T-helper 2 cell treated with Interferon-gamma antibody and Interleukin-4, amounts not matched to agents 5 μg/mL and 100 μg/mL, for 36 hours (primary cell): ENCODE measurements at regions not wholly inside any gene's neighbourhood (a gene's known extent, or its start where the extent isn't known, plus 50 kb on each side); places are given as distances from the start of the nearest gene placed in this dataset.
"Not testable (repeated sequence)": the region's sequence is repeated elsewhere in the genome, so short reads cannot be mapped to it uniquely, and the experiment has no call there.

ENCODE experiments used
- DNase-seq: peaks from one replicate; pipeline ENCODE4 v3.0.0; 2021; ENCODE audit warnings: low spot score
- H3K27ac Mint-ChIP-seq: one replicate; pipeline ENCODE4 v1.8.0; 2021; ENCODE audit warnings: mild to moderate bottlenecking, mixed read lengths
- H3K27me3 Mint-ChIP-seq: one replicate; pipeline ENCODE4 v1.8.0; 2021; ENCODE audit warnings: low read depth, mixed read lengths
- H3K36me3 Mint-ChIP-seq: one replicate; pipeline ENCODE4 v1.8.0; 2021; ENCODE audit warnings: low read depth, mixed read lengths
- H3K4me1 Mint-ChIP-seq: one replicate; pipeline ENCODE4 v1.8.0; 2021; ENCODE audit warnings: low read depth, mixed read lengths
- H3K4me3 Mint-ChIP-seq: one replicate; pipeline ENCODE4 v1.8.0; 2022; ENCODE audit warnings: mild to moderate bottlenecking, moderate library complexity, mixed read lengths
- H3K9me3 Mint-ChIP-seq: one replicate; pipeline ENCODE4 v1.8.0; 2021; ENCODE audit warnings: mixed read lengths

- Mint-ChIP-seq H3K27ac (no peak overlapping the region), H3K36me3 (no peaks in the 10 kb centered on the region), H3K4me3 (no peak overlapping the region), H3K4me1 (no peaks in the 10 kb centered on the region), H3K9me3 (peaks cover 40% of the 10 kb centered on the region), H3K27me3 (no peaks in the 10 kb centered on the region)
- no peak for DNase-seq
These were observed 89.4 kb downstream of the ZNF675 start for GRCh38 chr19:23597661-23598060.

GRCh38 chr19:23596872-23597271, 90.1 kb downstream of the ZNF675 start:
- no peaks in the 10 kb centered on the region for H3K27me3 Mint-ChIP-seq
- no peak overlapping the region for H3K4me3 Mint-ChIP-seq
- H3K36me3 Mint-ChIP-seq, result no peaks in the 10 kb centered on the region
- no peak overlapping the region for H3K27ac Mint-ChIP-seq
- H3K9me3 Mint-ChIP-seq, result peaks cover 48% of the 10 kb centered on the region
- no peak for DNase-seq
- no peaks in the 10 kb centered on the region for H3K4me1 Mint-ChIP-seq

- DNase-seq, H3K36me3 Mint-ChIP-seq, H3K27ac Mint-ChIP-seq, H3K4me1 Mint-ChIP-seq, H3K4me3 Mint-ChIP-seq, H3K27me3 Mint-ChIP-seq: not testable (repeated sequence)
- peaks cover 60% of the 10 kb centered on the region for H3K9me3 Mint-ChIP-seq
These were observed 92.7 kb downstream of the ZNF675 start for GRCh38 chr19:23594311-23594710.

- no peak overlapping the region for H3K27ac Mint-ChIP-seq
- H3K9me3 Mint-ChIP-seq, result peaks cover 54% of the 10 kb centered on the region
- DNase-seq, result no peak
- no peaks in the 10 kb centered on the region for H3K27me3 Mint-ChIP-seq
- no peaks in the 10 kb centered on the region for H3K4me1 Mint-ChIP-seq
- H3K4me3 Mint-ChIP-seq, result no peak overlapping the region
- peaks cover 1% of the 10 kb centered on the region for H3K36me3 Mint-ChIP-seq
These were observed 99.5 kb downstream of the ZNF675 start for GRCh38 chr19:23587546-23587945.

- H3K4me3 Mint-ChIP-seq, result no peak overlapping the region
- no peak overlapping the region for H3K27ac Mint-ChIP-seq
- no peaks in the 10 kb centered on the region for H3K27me3 Mint-ChIP-seq
- no peaks in the 10 kb centered on the region for H3K4me1 Mint-ChIP-seq
- H3K36me3 Mint-ChIP-seq, result no peaks in the 10 kb centered on the region
- no peak for DNase-seq
- peaks cover 61% of the 10 kb centered on the region for H3K9me3 Mint-ChIP-seq
These were observed 109.5 kb downstream of the ZNF675 start for GRCh38 chr19:23577501-23577900.

GRCh38 chr19:23571175-23571574, 115.8 kb downstream of the ZNF675 start:
- Mint-ChIP-seq H3K4me3 (no peak overlapping the region), H3K27ac (no peak overlapping the region), H3K36me3 (peaks cover 3% of the 10 kb centered on the region), H3K4me1 (no peaks in the 10 kb centered on the region), H3K27me3 (no peaks in the 10 kb centered on the region), H3K9me3 (peaks cover 60% of the 10 kb centered on the region)
- DNase-seq, result no peak

- H3K36me3 Mint-ChIP-seq, H3K27ac Mint-ChIP-seq, DNase-seq, H3K4me3 Mint-ChIP-seq, H3K4me1 Mint-ChIP-seq, H3K27me3 Mint-ChIP-seq: not testable (repeated sequence)
- H3K9me3 Mint-ChIP-seq, result peaks cover 63% of the 10 kb centered on the region
These were observed 118.9 kb downstream of the ZNF675 start for GRCh38 chr19:23568116-23568515.

- Mint-ChIP-seq H3K9me3 (peaks cover 60% of the 10 kb centered on the region), H3K27ac (no peak overlapping the region), H3K4me3 (no peak overlapping the region), H3K4me1 (no peaks in the 10 kb centered on the region), H3K36me3 (peaks cover 5% of the 10 kb centered on the region), H3K27me3 (no peaks in the 10 kb centered on the region)
- no peak for DNase-seq
These were observed 121.8 kb downstream of the ZNF675 start for GRCh38 chr19:23565256-23565655.

GRCh38 chr19:23563326-23563725, 123.7 kb downstream of the ZNF675 start:
- DNase-seq, result no peak
- Mint-ChIP-seq H3K27ac (no peak overlapping the region), H3K36me3 (peaks cover 2% of the 10 kb centered on the region), H3K9me3 (peaks cover 70% of the 10 kb centered on the region), H3K4me3 (no peak overlapping the region), H3K4me1 (no peaks in the 10 kb centered on the region), H3K27me3 (no peaks in the 10 kb centered on the region)

GRCh38 chr19:23561341-23561740, 125.7 kb downstream of the ZNF675 start:
- Mint-ChIP-seq H3K27me3 (no peaks in the 10 kb centered on the region), H3K4me1 (no peaks in the 10 kb centered on the region), H3K4me3 (no peak overlapping the region), H3K36me3 (peaks cover 2% of the 10 kb centered on the region), H3K27ac (no peak overlapping the region), H3K9me3 (peaks cover 71% of the 10 kb centered on the region)
- DNase-seq, result no peak

- H3K4me3 Mint-ChIP-seq, result no peak overlapping the region
- DNase-seq, result no peak
- no peaks in the 10 kb centered on the region for H3K4me1 Mint-ChIP-seq
- H3K27ac Mint-ChIP-seq, result no peak overlapping the region
- no peaks in the 10 kb centered on the region for H3K27me3 Mint-ChIP-seq
- H3K9me3 Mint-ChIP-seq, result peaks cover 70% of the 10 kb centered on the region
- H3K36me3 Mint-ChIP-seq, result peaks cover 2% of the 10 kb centered on the region
These were observed 127.0 kb downstream of the ZNF675 start for GRCh38 chr19:23560051-23560450.

GRCh38 chr19:23558541-23558940, 128.5 kb downstream of the ZNF675 start:
- H3K9me3 Mint-ChIP-seq, result peaks cover 55% of the 10 kb centered on the region
- no peak overlapping the region for H3K4me3 Mint-ChIP-seq
- no peaks in the 10 kb centered on the region for H3K27me3 Mint-ChIP-seq
- no peak for DNase-seq
- H3K4me1 Mint-ChIP-seq, result no peaks in the 10 kb centered on the region
- no peaks in the 10 kb centered on the region for H3K36me3 Mint-ChIP-seq
- H3K27ac Mint-ChIP-seq, result no peak overlapping the region

GRCh38 chr19:23557381-23557780, 129.6 kb downstream of the ZNF675 start:
- H3K27me3 Mint-ChIP-seq, result no peaks in the 10 kb centered on the region
- no peaks in the 10 kb centered on the region for H3K4me1 Mint-ChIP-seq
- DNase-seq, result no peak
- H3K9me3 Mint-ChIP-seq, result peaks cover 51% of the 10 kb centered on the region
- H3K4me3 Mint-ChIP-seq, result no peak overlapping the region
- no peak overlapping the region for H3K27ac Mint-ChIP-seq
- no peaks in the 10 kb centered on the region for H3K36me3 Mint-ChIP-seq

GRCh38 chr19:23554548-23554947, 132.5 kb downstream of the ZNF675 start:
- H3K27me3 Mint-ChIP-seq, result no peaks in the 10 kb centered on the region
- H3K9me3 Mint-ChIP-seq, result peaks cover 46% of the 10 kb centered on the region
- H3K4me1 Mint-ChIP-seq, result no peaks in the 10 kb centered on the region
- no peak overlapping the region for H3K4me3 Mint-ChIP-seq
- no peak for DNase-seq
- no peak overlapping the region for H3K27ac Mint-ChIP-seq
- H3K36me3 Mint-ChIP-seq, result no peaks in the 10 kb centered on the region

GRCh38 chr19:23550102-23550501, 136.9 kb downstream of the ZNF675 start:
- not testable (repeated sequence) for H3K27me3 Mint-ChIP-seq, H3K4me3 Mint-ChIP-seq, DNase-seq, H3K27ac Mint-ChIP-seq, H3K4me1 Mint-ChIP-seq, H3K36me3 Mint-ChIP-seq
- H3K9me3 Mint-ChIP-seq, result peaks cover 41% of the 10 kb centered on the region
